ENCODE measurements at regions not wholly inside any gene's neighbourhood (a gene's known extent, or its start where the extent isn't known, plus 50 kb on each side); places are given as distances from the start of the nearest gene placed in this dataset.

- Histone ChIP-seq H3K4me2 (no peak overlapping the region), H3K27me3 (ENCODE audit: insufficient read depth, low read depth) (no peaks in the 10 kb centered on the region), H3K4me1 (ENCODE audit: low read depth, poor library complexity, severe bottlenecking) (no peaks in the 10 kb centered on the region), H3K27ac (no peak overlapping the region), H3K4me3 (IDR thresholded peaks at IDR 0.05; ENCODE audit: insufficient read depth, low read depth, low read length) (no peak overlapping the region), H2AFZ (ENCODE audit: low read depth) (no peak overlapping the region), H3K9ac (no peak overlapping the region), H3K79me2 (ENCODE audit: insufficient read depth, low read depth) (no peaks in the 10 kb centered on the region), H4K20me1 (ENCODE audit: insufficient read depth) (no peaks in the 10 kb centered on the region), H3K36me3 (ENCODE audit: insufficient read depth) (no peaks in the 10 kb centered on the region)
- TF ChIP-seq, protein P1, sequence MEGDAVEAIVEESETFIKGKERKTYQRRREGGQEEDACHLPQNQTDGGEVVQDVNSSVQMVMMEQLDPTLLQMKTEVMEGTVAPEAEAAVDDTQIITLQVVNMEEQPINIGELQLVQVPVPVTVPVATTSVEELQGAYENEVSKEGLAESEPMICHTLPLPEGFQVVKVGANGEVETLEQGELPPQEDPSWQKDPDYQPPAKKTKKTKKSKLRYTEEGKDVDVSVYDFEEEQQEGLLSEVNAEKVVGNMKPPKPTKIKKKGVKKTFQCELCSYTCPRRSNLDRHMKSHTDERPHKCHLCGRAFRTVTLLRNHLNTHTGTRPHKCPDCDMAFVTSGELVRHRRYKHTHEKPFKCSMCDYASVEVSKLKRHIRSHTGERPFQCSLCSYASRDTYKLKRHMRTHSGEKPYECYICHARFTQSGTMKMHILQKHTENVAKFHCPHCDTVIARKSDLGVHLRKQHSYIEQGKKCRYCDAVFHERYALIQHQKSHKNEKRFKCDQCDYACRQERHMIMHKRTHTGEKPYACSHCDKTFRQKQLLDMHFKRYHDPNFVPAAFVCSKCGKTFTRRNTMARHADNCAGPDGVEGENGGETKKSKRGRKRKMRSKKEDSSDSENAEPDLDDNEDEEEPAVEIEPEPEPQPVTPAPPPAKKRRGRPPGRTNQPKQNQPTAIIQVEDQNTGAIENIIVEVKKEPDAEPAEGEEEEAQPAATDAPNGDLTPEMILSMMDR (conservative IDR thresholded peaks at IDR 0.05; ENCODE audit: low read depth, low read length), result no peak
Observed at GRCh38 chr13:81395368-81395767, 1054.4 kb upstream of the SPRY2 start.

DNA sequence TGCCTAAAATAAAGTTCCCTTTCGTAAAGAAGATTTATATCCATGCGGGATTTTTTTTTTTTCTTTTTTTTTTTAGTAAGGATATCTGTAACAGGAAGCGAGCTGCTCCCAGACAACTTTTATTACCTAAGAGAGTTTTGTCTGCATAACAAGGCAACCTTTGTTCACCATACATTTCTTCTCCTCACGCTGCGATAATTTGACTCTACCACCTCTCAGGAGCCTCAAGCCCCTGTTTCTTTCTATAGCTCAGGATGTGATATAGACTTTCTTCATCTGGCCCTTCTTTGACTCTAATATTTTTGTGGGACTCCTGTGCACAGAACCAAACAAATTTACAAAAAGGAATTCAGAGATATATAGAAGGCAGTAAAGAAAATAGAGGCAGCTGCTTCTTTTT lies 1053.7 kb upstream of the SPRY2 start:
- no peak overlapping the region for H3K27ac ChIP-seq
- H3K4me1 ChIP-seq (ENCODE audit: low read depth, poor library complexity, severe bottlenecking), result no peaks in the 10 kb centered on the region
- H2AFZ ChIP-seq (ENCODE audit: low read depth), result no peak overlapping the region
- TF ChIP-seq, protein P1 (conservative IDR thresholded peaks at IDR 0.05; ENCODE audit: low read depth, low read length), result no peak
- no peaks in the 10 kb centered on the region for H3K27me3 ChIP-seq (ENCODE audit: insufficient read depth, low read depth)
- no peaks in the 10 kb centered on the region for H4K20me1 ChIP-seq (ENCODE audit: insufficient read depth)
- H3K9ac ChIP-seq, result no peak overlapping the region
- H3K79me2 ChIP-seq (ENCODE audit: insufficient read depth, low read depth), result no peaks in the 10 kb centered on the region
- no peak overlapping the region for H3K4me3 ChIP-seq (IDR thresholded peaks at IDR 0.05; ENCODE audit: insufficient read depth, low read depth, low read length)
- H3K36me3 ChIP-seq (ENCODE audit: insufficient read depth), result no peaks in the 10 kb centered on the region
- H3K4me2 ChIP-seq, result no peak overlapping the region

GRCh38 chr13:81393721-81394120 lies 1052.8 kb upstream of the SPRY2 start:
- Histone ChIP-seq H3K79me2 (ENCODE audit: insufficient read depth, low read depth) (no peaks in the 10 kb centered on the region), H3K4me1 (ENCODE audit: low read depth, poor library complexity, severe bottlenecking) (no peaks in the 10 kb centered on the region), H3K27me3 (ENCODE audit: insufficient read depth, low read depth) (no peaks in the 10 kb centered on the region), H3K4me2 (no peak overlapping the region), H3K4me3 (IDR thresholded peaks at IDR 0.05; ENCODE audit: insufficient read depth, low read depth, low read length) (no peak overlapping the region), H3K27ac (no peak overlapping the region), H3K36me3 (ENCODE audit: insufficient read depth) (no peaks in the 10 kb centered on the region), H2AFZ (ENCODE audit: low read depth) (no peak overlapping the region), H4K20me1 (ENCODE audit: insufficient read depth) (no peaks in the 10 kb centered on the region), H3K9ac (no peak overlapping the region)
- TF ChIP-seq, protein P1 (conservative IDR thresholded peaks at IDR 0.05; ENCODE audit: low read depth, low read length), result no peak

- H3K4me1 ChIP-seq (ENCODE audit: low read depth, poor library complexity, severe bottlenecking), result no peaks in the 10 kb centered on the region
- H3K4me2 ChIP-seq, result no peak overlapping the region
- TF ChIP-seq, protein P1 (conservative IDR thresholded peaks at IDR 0.05; ENCODE audit: low read depth, low read length), result no peak
- H3K27me3 ChIP-seq (ENCODE audit: insufficient read depth, low read depth), result no peaks in the 10 kb centered on the region
- no peak overlapping the region for H3K27ac ChIP-seq
- no peak overlapping the region for H2AFZ ChIP-seq (ENCODE audit: low read depth)
- no peak overlapping the region for H3K4me3 ChIP-seq (IDR thresholded peaks at IDR 0.05; ENCODE audit: insufficient read depth, low read depth, low read length)
- no peaks in the 10 kb centered on the region for H3K79me2 ChIP-seq (ENCODE audit: insufficient read depth, low read depth)
- H3K9ac ChIP-seq, result no peak overlapping the region
- no peaks in the 10 kb centered on the region for H3K36me3 ChIP-seq (ENCODE audit: insufficient read depth)
- H4K20me1 ChIP-seq (ENCODE audit: insufficient read depth), result no peaks in the 10 kb centered on the region
Observed at GRCh38 chr13:81393110-81393509, 1052.2 kb upstream of the SPRY2 start.

Data from KMS-11 (cell line).